ENCODE measurements at regions not wholly inside any gene's neighbourhood (a gene's known extent, or its start where the extent isn't known, plus 50 kb on each side); places are given as distances from the start of the nearest gene placed in this dataset.

GRCh38 chr11:104817973-104818372 lies 80.3 kb downstream of the CASP12 start:
- H3K4me3 ChIP-seq (ENCODE audit: low read depth, low read length): no peak overlapping the region
- TF ChIP-seq CTCF (IDR thresholded peaks at IDR 0.05; ENCODE audit: insufficient read depth, low read depth, low read length): no peak
- no peak for DNase-seq (ENCODE audit: low read depth)

- TF ChIP-seq CTCF (IDR thresholded peaks at IDR 0.05; ENCODE audit: insufficient read depth, low read depth, low read length): no peak
- no peak for DNase-seq (ENCODE audit: low read depth)
- no peak overlapping the region for H3K4me3 ChIP-seq (ENCODE audit: low read depth, low read length)
Measured at GRCh38 chr11:104813532-104813931, 84.7 kb downstream of the CASP12 start.

- DNase-seq (ENCODE audit: low read depth): no peak
- no peak for TF ChIP-seq CTCF (IDR thresholded peaks at IDR 0.05; ENCODE audit: insufficient read depth, low read depth, low read length)
Measured at GRCh38 chr11:104812103-104812788, 86.0 kb downstream of the CASP12 start.

GRCh38 chr11:104803776-104804175 lies 94.5 kb downstream of the CASP12 start:
- no peak overlapping the region for H3K4me3 ChIP-seq (ENCODE audit: low read depth, low read length)
- no peak for TF ChIP-seq CTCF (IDR thresholded peaks at IDR 0.05; ENCODE audit: insufficient read depth, low read depth, low read length)
- DNase-seq (ENCODE audit: low read depth): no peak

More at GRCh38 chr11:104812103-104812788, 86.0 kb downstream of the CASP12 start:
- H3K4me3 ChIP-seq (ENCODE audit: low read depth, low read length): no peak overlapping the region

- no peak overlapping the region for H3K4me3 ChIP-seq (ENCODE audit: low read depth, low read length)
- no peak for DNase-seq (ENCODE audit: low read depth)
- TF ChIP-seq CTCF (IDR thresholded peaks at IDR 0.05; ENCODE audit: insufficient read depth, low read depth, low read length): no peak
Measured at GRCh38 chr11:104799251-104799650, 99.0 kb downstream of the CASP12 start.

- peak overlapping the region; percentile 34 for H3K4me3 ChIP-seq (ENCODE audit: low read depth, low read length)
- no peak for DNase-seq (ENCODE audit: low read depth)
- TF ChIP-seq CTCF (IDR thresholded peaks at IDR 0.05; ENCODE audit: insufficient read depth, low read depth, low read length): no peak
Measured at GRCh38 chr11:104798789-104799188, 99.5 kb downstream of the CASP12 start.

GRCh38 chr11:104796301-104796700 lies 102.0 kb downstream of the CASP12 start:
- DNase-seq (ENCODE audit: low read depth): no peak
- H3K4me3 ChIP-seq (ENCODE audit: low read depth, low read length): no peak overlapping the region
- no peak for TF ChIP-seq CTCF (IDR thresholded peaks at IDR 0.05; ENCODE audit: insufficient read depth, low read depth, low read length)

Measured in fibroblast of villous mesenchyme (primary cell).